NAMALWA (cell line): ENCODE measurements at regions not wholly inside any gene's neighbourhood (a gene's known extent, or its start where the extent isn't known, plus 50 kb on each side); places are given as distances from the start of the nearest gene placed in this dataset.
"Not testable (repeated sequence)": the region's sequence is repeated elsewhere in the genome, so short reads cannot be mapped to it uniquely, and the experiment has no call there.

ENCODE experiments used
- DNase-seq: peaks from one replicate; pipeline ENCODE4 v3.0.0-alpha.2; 2015; ENCODE audit warnings: low spot score

- no peak for DNase-seq
Observed at GRCh38 chr1:232579958-232580941, 49.7 kb downstream of the SIPA1L2 start.

GRCh38 chr1:232579466-232579865 lies 50.5 kb downstream of the SIPA1L2 start:
- DNase-seq: no peak

GRCh38 chr1:232578651-232579195 lies 51.2 kb downstream of the SIPA1L2 start:
- no peak for DNase-seq

GRCh38 chr1:232577772-232578171 lies 52.2 kb downstream of the SIPA1L2 start:
- DNase-seq: no peak

- DNase-seq: no peak
Observed at GRCh38 chr1:232576537-232576936, 53.4 kb downstream of the SIPA1L2 start.

GRCh38 chr1:232575763-232576040 lies 54.2 kb downstream of the SIPA1L2 start:
- no peak for DNase-seq

- DNase-seq: no peak
Observed at GRCh38 chr1:232574889-232575762, 54.8 kb downstream of the SIPA1L2 start.

- DNase-seq: no peak
Observed at GRCh38 chr1:232574077-232574476, 55.9 kb downstream of the SIPA1L2 start.

- no peak for DNase-seq
Observed at GRCh38 chr1:232571523-232571922, 58.4 kb downstream of the SIPA1L2 start.

GRCh38 chr1:232570007-232570406 lies 59.9 kb downstream of the SIPA1L2 start:
- DNase-seq: no peak

GRCh38 chr1:232569554-232569921 lies 60.4 kb downstream of the SIPA1L2 start:
- not testable (repeated sequence) for DNase-seq

- DNase-seq: no peak
Observed at GRCh38 chr1:232568906-232569553, 60.9 kb downstream of the SIPA1L2 start.

GRCh38 chr1:232568331-232568852 lies 61.5 kb downstream of the SIPA1L2 start:
- DNase-seq: no peak

GRCh38 chr1:232566093-232566492 lies 63.8 kb downstream of the SIPA1L2 start:
- DNase-seq: no peak

- DNase-seq: no peak
Observed at GRCh38 chr1:232562855-232563510, 67.0 kb downstream of the SIPA1L2 start.

- DNase-seq: no peak
Observed at GRCh38 chr1:232561381-232561780, 68.6 kb downstream of the SIPA1L2 start.

GRCh38 chr1:232560940-232561339 lies 69.0 kb downstream of the SIPA1L2 start:
- DNase-seq: no peak

GRCh38 chr1:232558954-232559353 lies 71.0 kb downstream of the SIPA1L2 start:
- no peak for DNase-seq

GRCh38 chr1:232557502-232558191 lies 72.3 kb downstream of the SIPA1L2 start:
- no peak for DNase-seq

- DNase-seq: no peak
Observed at GRCh38 chr1:232557096-232557495, 72.8 kb downstream of the SIPA1L2 start.

GRCh38 chr1:232556351-232556750 lies 73.6 kb downstream of the SIPA1L2 start:
- no peak for DNase-seq
